Fibroblast of mammary gland (primary cell): ENCODE measurements at regions not wholly inside any gene's neighbourhood (a gene's known extent, or its start where the extent isn't known, plus 50 kb on each side); places are given as distances from the start of the nearest gene placed in this dataset.

Experiments used
- DNase-seq: peaks from one replicate; pipeline ENCODE4 v3.0.0-alpha.2; 2010; ENCODE audit warnings: low read depth
- H3K4me3 ChIP-seq: 2 replicates; pipeline ENCODE4 v1.5.1; 2011; ENCODE audit warnings: low read depth, mild to moderate bottlenecking, low read length, moderate library complexity; ENCODE audit not compliant: control insufficient read depth
- TF ChIP-seq, protein P1 (sequence below): conservative IDR thresholded peaks from 2 replicates; pipeline ENCODE4 v1.5.1; 2011; ENCODE audit warnings: low read depth, low read length, inconsistent platforms; ENCODE audit not compliant: control insufficient read depth, insufficient read depth

DNA sequence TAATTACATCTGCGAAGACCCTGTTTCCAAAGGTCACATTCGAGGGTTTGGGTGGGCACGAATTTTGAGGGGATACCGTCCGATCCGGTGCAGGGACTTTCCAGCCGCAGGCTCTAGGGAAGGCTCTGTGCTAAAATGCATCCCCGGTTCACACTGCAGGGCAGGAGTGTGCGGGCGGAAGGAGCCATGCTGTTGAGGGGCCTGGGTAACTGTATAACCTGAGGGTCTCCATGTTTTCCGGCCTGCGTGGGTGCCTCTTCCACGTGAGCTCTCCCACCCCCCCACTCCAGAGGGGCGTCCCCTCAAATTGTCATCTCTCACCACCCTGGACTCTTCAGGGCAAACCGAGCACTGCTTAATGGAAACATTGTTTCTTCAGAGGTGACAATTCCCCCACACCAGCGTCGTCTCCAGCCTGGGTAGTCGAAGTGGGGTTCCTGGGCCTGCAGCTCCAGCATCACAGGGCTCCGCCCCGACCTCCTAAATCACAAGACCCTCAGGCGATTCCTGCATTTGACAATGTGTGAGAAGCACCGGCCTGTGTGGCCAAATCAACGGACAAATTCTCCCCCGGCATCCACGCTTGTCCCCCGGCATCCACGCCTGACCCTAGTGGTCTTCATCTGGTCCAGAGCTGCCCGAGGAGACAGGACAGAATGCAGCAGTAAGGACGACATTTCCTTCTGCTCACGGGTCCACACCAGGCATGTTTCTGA, 51.2 kb downstream of the FOXL3 start:
- TF ChIP-seq, protein P1, sequence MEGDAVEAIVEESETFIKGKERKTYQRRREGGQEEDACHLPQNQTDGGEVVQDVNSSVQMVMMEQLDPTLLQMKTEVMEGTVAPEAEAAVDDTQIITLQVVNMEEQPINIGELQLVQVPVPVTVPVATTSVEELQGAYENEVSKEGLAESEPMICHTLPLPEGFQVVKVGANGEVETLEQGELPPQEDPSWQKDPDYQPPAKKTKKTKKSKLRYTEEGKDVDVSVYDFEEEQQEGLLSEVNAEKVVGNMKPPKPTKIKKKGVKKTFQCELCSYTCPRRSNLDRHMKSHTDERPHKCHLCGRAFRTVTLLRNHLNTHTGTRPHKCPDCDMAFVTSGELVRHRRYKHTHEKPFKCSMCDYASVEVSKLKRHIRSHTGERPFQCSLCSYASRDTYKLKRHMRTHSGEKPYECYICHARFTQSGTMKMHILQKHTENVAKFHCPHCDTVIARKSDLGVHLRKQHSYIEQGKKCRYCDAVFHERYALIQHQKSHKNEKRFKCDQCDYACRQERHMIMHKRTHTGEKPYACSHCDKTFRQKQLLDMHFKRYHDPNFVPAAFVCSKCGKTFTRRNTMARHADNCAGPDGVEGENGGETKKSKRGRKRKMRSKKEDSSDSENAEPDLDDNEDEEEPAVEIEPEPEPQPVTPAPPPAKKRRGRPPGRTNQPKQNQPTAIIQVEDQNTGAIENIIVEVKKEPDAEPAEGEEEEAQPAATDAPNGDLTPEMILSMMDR, result no peak
- no peak overlapping the region for H3K4me3 ChIP-seq
- no peak for DNase-seq

DNA sequence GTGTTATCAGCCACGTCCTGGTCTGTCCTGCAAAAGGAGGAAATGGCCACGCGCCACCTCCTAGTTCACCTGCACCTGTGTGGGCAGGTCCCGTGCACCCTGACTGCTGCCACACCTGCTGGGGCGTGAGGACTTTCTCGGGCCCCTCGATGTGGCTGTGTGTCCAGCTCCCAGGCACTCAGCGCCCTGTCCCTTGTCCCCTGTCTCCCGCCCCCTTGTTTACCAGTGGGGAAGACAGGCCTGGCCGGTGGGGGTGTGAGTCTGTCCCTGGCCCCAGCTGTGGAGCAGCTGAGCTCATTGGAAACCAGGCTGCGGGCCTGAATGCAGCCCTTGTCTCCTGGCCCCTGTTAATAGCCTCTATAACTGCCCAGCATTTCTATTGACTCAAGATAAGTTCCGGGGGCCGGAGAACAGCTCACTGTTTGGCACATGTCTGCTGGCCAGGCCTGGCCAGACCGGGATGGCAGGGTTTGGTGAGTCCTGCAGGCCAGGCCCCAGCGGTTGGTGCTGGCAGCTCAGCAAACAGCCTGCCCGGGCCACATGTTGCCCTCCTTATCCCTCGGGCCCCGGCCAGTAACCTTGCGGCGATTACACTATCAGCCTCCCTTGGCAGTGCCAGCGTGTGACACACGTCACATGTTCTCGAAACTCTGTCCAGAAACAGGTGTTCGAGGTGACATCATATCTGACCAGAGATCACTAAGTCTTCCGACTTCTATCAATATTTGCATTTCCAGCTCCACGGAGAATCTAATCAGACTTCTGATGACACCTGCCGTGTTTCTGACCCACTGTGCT, 52.1 kb downstream of the FOXL3 start:
- no peak for DNase-seq
- TF ChIP-seq, protein P1, result no peak

DNA sequence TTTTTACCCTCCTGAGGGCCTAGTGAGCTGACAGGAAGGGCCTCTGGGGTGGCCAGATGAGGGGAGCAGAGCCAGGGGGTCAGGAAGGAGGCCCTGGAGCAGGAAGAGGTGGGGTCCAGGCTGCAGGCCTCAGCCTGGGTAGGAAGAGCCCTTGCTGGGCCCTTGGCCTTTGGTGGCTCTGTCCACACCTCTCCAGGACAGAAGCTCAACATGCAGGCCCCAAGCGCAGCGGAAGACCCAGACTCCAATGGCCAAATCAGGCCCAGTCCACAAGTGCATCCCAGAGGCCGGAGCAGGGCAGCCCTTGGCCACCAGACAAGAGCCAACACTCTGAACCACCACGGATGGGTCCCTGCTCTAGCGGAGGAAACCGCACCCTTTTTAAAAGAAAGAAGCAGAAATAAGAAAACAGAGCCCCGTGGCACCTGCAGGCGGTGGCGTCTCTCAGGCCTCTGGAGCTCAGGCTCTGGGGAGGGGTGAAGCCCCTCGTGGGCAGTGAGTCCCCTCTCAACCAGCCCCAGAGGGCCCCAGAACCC, 52.8 kb downstream of the FOXL3 start:
- TF ChIP-seq, protein P1, result no peak
- no peak for DNase-seq
- H3K4me3 ChIP-seq, result no peak overlapping the region

More for the DNA sequence above, 52.1 kb downstream of the FOXL3 start:
- H3K4me3 ChIP-seq, result no peak overlapping the region

DNA sequence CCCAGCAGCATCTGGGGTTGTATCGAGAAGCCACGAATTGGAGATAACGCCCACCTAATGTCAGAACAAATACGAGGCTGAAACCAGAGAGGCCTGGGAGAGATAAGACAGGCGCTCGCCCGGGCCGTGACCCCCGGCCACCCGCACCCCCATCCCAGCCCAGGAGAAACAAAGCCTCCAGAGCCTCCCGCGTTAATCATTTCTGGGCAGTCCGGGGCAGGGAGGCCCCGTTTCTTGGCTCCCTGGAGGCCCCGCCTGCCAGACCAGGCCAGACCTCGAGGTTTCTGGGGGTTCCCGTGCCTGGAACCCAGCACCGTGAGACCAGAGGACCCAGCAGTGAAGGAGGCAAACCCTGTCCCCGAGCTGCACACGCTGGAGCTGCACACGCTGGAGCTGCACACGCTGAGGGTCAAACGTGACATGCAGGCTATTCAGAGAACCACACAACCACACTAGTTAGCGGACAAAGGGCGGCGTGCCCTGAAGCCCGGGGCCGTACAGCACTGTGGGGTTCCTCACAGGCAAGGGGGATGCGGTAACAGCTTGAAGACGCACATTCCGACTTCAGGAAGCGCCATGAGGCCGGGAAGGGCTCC, 53.4 kb downstream of the FOXL3 start:
- TF ChIP-seq, protein P1, result no peak
- no peak for DNase-seq
- no peak overlapping the region for H3K4me3 ChIP-seq

DNA sequence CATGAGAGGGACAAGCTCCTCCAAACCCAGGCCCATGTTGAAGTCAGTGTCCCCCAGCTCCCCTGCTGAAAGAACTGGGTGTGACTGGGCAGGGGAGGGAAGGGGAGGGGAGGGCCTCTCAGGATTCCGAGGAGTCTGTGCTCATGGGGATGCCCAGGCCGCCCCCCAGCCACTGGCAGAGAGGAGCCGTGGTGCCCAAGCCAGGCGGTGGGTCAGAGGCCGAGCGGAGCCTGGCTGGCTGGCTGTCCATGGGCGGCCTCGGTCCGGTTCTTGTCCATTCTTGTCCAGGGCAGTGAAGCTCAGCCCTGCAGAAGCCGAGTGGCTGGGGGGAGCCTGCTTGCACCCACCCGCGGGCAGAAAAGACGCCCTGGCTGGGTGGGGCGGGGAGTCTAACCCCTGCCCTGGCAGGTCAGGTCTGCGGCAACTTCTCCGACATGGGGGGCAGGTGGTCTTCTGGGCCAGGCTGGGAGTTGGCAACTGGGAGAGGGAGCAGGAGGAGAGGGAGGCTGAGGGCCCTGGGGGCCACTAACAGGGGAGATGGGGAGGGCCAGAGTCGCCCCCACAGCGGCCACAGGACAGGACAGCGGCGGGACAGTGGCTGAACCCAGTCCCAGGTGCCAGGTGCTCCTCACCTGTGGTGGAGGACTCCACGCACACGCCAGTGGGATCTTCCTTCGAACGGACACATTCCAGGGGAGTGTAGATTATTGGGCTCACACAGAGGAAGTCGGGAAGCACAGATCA, 54.1 kb downstream of the FOXL3 start:
- H3K4me3 ChIP-seq, result no peak overlapping the region
- DNase-seq, result no peak
- TF ChIP-seq, protein P1, result no peak

DNA sequence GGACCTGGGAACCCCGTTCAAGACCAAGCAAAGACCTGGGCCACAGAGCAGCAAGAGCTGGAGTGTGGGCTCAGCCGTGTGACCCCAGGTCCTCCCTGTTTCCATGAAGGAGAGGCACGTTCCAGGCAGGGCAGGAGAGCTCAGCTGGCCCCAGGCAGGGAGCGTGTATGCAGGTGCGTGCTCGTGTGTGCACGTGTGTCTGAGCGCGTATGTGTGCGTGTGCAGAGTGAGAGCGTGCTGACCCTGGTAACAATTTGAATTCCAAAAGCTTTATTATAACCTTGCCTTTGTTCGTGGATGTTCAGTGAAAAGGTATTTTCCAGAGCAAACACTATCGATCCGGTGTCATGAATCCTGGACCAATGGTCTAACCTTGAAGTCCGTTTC, 54.6 kb downstream of the FOXL3 start:
- TF ChIP-seq, protein P1, result no peak
- DNase-seq, result no peak

More for the DNA sequence above, 54.6 kb downstream of the FOXL3 start:
- no peak overlapping the region for H3K4me3 ChIP-seq
